ENCODE measurements at regions not wholly inside any gene's neighbourhood (a gene's known extent, or its start where the extent isn't known, plus 50 kb on each side); places are given as distances from the start of the nearest gene placed in this dataset.

DNA sequence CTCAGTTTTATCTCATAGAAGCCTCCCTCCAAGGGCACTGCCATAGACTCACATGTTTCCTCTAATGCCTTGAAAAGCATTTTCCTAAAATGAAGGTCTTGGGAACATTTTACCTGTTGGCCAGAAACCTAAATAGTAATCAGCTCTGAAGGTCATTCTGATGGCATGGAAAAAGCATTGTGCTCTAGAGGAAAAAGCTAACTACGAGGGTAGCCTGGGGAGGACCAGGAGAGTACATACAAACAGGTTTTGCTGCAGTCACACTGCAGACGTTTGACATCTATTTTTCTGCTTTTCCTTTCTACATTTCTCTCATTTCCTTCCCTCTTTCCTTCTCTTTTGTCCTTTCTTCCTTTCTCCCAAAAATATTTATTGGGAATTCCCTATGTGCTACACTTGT, 103.3 kb upstream of the SORBS2 start:
- TF ChIP-seq POLR2AphosphoS5 (IDR thresholded peaks at IDR 0.05) (no peak), RAD21 (conservative IDR thresholded peaks at IDR 0.05) (no peak), EZH2 (IDR thresholded peaks at IDR 0.05; ENCODE audit: borderline replicate concordance, insufficient read depth, low read length, poor library complexity, severe bottlenecking) (no peak), TAF1 (IDR thresholded peaks at IDR 0.05; ENCODE audit: low read depth) (no peak), MXI1 (conservative IDR thresholded peaks at IDR 0.05; ENCODE audit: poor library complexity, severe bottlenecking) (no peak), SMC3 (conservative IDR thresholded peaks at IDR 0.05; ENCODE audit: poor library complexity) (no peak), EP300 (conservative IDR thresholded peaks at IDR 0.05; ENCODE audit: poor library complexity, severe bottlenecking) (no peak)
- TF ChIP-seq, protein P1, sequence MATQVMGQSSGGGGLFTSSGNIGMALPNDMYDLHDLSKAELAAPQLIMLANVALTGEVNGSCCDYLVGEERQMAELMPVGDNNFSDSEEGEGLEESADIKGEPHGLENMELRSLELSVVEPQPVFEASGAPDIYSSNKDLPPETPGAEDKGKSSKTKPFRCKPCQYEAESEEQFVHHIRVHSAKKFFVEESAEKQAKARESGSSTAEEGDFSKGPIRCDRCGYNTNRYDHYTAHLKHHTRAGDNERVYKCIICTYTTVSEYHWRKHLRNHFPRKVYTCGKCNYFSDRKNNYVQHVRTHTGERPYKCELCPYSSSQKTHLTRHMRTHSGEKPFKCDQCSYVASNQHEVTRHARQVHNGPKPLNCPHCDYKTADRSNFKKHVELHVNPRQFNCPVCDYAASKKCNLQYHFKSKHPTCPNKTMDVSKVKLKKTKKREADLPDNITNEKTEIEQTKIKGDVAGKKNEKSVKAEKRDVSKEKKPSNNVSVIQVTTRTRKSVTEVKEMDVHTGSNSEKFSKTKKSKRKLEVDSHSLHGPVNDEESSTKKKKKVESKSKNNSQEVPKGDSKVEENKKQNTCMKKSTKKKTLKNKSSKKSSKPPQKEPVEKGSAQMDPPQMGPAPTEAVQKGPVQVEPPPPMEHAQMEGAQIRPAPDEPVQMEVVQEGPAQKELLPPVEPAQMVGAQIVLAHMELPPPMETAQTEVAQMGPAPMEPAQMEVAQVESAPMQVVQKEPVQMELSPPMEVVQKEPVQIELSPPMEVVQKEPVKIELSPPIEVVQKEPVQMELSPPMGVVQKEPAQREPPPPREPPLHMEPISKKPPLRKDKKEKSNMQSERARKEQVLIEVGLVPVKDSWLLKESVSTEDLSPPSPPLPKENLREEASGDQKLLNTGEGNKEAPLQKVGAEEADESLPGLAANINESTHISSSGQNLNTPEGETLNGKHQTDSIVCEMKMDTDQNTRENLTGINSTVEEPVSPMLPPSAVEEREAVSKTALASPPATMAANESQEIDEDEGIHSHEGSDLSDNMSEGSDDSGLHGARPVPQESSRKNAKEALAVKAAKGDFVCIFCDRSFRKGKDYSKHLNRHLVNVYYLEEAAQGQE (IDR thresholded peaks at IDR 0.05; ENCODE audit: borderline replicate concordance) = no peak
- TF ChIP-seq, protein P2, sequence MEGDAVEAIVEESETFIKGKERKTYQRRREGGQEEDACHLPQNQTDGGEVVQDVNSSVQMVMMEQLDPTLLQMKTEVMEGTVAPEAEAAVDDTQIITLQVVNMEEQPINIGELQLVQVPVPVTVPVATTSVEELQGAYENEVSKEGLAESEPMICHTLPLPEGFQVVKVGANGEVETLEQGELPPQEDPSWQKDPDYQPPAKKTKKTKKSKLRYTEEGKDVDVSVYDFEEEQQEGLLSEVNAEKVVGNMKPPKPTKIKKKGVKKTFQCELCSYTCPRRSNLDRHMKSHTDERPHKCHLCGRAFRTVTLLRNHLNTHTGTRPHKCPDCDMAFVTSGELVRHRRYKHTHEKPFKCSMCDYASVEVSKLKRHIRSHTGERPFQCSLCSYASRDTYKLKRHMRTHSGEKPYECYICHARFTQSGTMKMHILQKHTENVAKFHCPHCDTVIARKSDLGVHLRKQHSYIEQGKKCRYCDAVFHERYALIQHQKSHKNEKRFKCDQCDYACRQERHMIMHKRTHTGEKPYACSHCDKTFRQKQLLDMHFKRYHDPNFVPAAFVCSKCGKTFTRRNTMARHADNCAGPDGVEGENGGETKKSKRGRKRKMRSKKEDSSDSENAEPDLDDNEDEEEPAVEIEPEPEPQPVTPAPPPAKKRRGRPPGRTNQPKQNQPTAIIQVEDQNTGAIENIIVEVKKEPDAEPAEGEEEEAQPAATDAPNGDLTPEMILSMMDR (IDR thresholded peaks at IDR 0.05; ENCODE audit: poor library complexity, severe bottlenecking) = no peak
- no peaks in the 10 kb centered on the region for H3F3A ChIP-seq (ENCODE audit: insufficient read depth, low read length, poor library complexity, severe bottlenecking)
- H3K36me3 ChIP-seq (ENCODE audit: insufficient read depth, low read length) = no peaks in the 10 kb centered on the region
- no peak overlapping the region for H3K4me2 ChIP-seq (ENCODE audit: low read length)
- H4K20me1 ChIP-seq (ENCODE audit: insufficient read depth) = no peaks in the 10 kb centered on the region
- no peaks in the 10 kb centered on the region for H3K79me2 ChIP-seq (replicated peaks; ENCODE audit: insufficient read depth, low read length)
- no peak overlapping the region for H3K4me3 ChIP-seq (ENCODE audit: low read length)
- no peaks in the 10 kb centered on the region for H3K9me2 ChIP-seq (ENCODE audit: insufficient read depth, low read length)
- no peaks in the 10 kb centered on the region for H3K9me3 ChIP-seq (ENCODE audit: low read length)
- H3K9ac ChIP-seq (ENCODE audit: low read length) = no peak overlapping the region
- H2AFZ ChIP-seq (ENCODE audit: low read depth, low read length) = no peak overlapping the region
- no peaks in the 10 kb centered on the region for H3K27me3 ChIP-seq (ENCODE audit: insufficient read depth, low read depth, low read length)
- no peak overlapping the region for H3K27ac ChIP-seq (ENCODE audit: low read length)

DNA sequence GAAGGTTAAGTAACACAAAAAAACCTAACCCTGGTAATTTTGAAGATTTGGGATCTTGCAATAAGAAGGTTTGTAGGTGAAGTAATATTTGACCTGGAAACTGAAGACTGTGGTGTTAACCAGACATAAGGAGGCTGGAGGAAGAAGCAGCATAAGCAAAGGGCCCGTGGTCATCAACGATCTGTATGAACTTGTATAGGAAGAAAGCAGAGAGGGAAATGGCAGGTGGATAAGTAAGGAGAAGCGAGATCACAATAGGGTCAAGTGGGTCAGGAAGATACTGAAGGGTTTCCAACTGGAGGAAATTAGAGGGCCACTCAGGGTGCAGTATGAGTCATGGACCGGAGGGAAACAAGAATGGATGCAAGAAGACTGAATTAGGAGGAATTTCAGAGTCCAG, 103.8 kb upstream of the SORBS2 start:
- no peak overlapping the region for H3K4me3 ChIP-seq (ENCODE audit: low read length)
- H3K27ac ChIP-seq (ENCODE audit: low read length) = no peak overlapping the region
- H3F3A ChIP-seq (ENCODE audit: insufficient read depth, low read length, poor library complexity, severe bottlenecking) = no peaks in the 10 kb centered on the region
- H3K9me2 ChIP-seq (ENCODE audit: insufficient read depth, low read length) = no peaks in the 10 kb centered on the region
- H3K9me3 ChIP-seq (ENCODE audit: low read length) = no peaks in the 10 kb centered on the region
- no peaks in the 10 kb centered on the region for H3K79me2 ChIP-seq (replicated peaks; ENCODE audit: insufficient read depth, low read length)
- no peaks in the 10 kb centered on the region for H3K27me3 ChIP-seq (ENCODE audit: insufficient read depth, low read depth, low read length)
- no peak overlapping the region for H3K4me2 ChIP-seq (ENCODE audit: low read length)
- H3K9ac ChIP-seq (ENCODE audit: low read length) = no peak overlapping the region
- H3K36me3 ChIP-seq (ENCODE audit: insufficient read depth, low read length) = no peaks in the 10 kb centered on the region
- TF ChIP-seq EZH2 (IDR thresholded peaks at IDR 0.05; ENCODE audit: borderline replicate concordance, insufficient read depth, low read length, poor library complexity, severe bottlenecking) = no peak
- no peak for TF ChIP-seq POLR2AphosphoS5 (IDR thresholded peaks at IDR 0.05)
- TF ChIP-seq, protein P1 (IDR thresholded peaks at IDR 0.05; ENCODE audit: borderline replicate concordance) = no peak
- TF ChIP-seq, protein P2 (IDR thresholded peaks at IDR 0.05; ENCODE audit: poor library complexity, severe bottlenecking) = no peak
- no peak for TF ChIP-seq RAD21 (conservative IDR thresholded peaks at IDR 0.05)
- no peak for TF ChIP-seq MXI1 (conservative IDR thresholded peaks at IDR 0.05; ENCODE audit: poor library complexity, severe bottlenecking)
- no peaks in the 10 kb centered on the region for H4K20me1 ChIP-seq (ENCODE audit: insufficient read depth)
- no peak overlapping the region for H2AFZ ChIP-seq (ENCODE audit: low read depth, low read length)
